ENCODE measurements at regions not wholly inside any gene's neighbourhood (a gene's known extent, or its start where the extent isn't known, plus 50 kb on each side); places are given as distances from the start of the nearest gene placed in this dataset.
"Not testable (repeated sequence)": the region's sequence is repeated elsewhere in the genome, so short reads cannot be mapped to it uniquely, and the experiment has no call there.

DNA sequence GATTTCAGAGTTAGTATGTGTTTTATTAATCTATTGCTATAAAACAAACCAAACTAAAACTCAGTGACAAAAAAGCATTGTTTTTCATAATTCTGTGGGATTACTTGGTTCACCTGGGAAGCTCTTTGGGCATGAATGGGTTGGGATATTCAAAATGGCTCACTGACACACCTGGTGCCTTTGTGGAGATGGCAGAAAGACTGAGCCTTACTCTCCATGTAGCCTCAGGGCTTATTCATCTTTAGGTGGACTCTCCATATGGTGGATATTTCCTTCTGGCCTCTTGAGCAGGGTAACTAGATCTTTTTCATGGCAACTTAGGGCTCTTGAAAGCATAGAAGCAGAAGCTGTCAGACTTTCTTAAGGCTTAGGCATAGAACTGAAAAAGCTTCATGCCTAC, 1102.8 kb upstream of the SEL1L start:
- peak; percentile 3 for DNase-seq

DNA sequence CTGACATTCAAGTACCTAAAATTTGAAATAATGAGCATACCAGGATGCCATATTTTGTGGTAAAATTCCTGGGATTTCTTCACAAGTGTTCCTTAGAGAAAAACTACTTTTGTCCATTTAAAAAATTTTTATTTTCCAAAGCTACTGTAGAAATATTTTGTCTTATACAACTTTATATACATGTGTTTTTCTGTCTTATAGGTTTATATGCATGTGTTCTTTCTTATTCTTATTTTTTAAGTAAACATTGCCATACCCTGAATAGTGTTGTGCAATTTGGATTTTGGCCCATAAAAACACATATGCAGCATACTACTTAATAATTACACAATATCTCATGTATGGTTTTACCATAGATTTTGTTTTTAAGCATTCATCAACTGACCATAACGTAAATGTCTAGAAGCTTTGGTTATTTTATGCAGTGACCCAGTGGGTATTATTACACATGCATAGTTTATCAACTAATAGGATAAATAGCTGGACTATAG, 1107.4 kb upstream of the SEL1L start:
- DNase-seq, result no peak

DNA sequence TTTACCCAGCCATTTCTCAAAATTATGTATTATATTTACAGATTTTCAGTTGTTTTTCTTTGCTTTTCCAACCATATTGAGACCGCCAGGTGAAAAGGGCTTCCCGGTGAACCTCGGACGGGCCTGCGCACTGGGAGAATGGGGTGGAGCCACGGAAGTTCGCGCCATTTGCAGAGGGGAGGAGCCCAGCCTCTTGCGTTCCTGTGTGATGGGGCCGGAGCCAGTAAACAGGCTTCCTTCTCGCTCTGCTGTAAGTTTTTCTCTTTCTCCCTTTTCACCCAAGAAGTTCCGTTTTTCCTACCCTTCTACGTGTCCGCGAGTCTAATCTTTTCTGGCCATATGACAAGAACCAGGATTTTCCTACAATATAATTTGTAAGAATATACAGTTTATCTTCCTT, 1108.8 kb upstream of the SEL1L start:
- DNase-seq, result no peak

DNA sequence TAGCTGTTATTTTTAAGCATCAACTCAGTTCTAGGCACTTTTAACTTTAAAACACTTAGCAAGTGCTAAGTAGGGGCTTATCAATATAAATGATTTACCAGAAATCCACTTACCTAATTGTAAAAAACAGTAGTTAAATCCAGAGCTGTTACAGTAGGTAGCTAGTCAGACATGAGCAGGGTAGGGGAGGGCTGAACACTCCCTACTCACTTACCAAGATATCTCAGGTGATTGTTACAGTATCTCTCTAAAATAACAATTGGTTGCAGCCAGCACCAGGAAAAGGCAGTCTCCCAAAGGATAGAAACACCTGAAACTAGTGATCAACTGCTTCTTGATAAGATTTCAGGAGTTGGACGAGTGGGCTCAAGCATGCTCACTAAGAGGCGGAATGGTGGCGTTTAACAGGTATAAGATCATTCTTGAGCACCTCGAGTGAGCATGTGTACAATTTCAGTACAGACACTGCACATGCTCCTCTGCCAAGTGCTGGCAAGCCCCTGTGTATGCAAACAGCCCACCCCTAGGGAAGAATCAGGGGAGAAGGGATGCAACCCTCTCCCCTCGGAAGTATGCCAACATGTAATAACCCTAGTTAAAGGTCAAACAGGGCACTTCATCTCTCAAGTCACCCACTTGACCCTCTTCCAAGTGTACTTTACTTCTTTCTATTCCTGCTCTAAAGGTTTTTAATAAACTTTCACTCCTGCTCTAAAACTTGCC, 1113.6 kb upstream of the SEL1L start:
- DNase-seq, result no peak

DNA sequence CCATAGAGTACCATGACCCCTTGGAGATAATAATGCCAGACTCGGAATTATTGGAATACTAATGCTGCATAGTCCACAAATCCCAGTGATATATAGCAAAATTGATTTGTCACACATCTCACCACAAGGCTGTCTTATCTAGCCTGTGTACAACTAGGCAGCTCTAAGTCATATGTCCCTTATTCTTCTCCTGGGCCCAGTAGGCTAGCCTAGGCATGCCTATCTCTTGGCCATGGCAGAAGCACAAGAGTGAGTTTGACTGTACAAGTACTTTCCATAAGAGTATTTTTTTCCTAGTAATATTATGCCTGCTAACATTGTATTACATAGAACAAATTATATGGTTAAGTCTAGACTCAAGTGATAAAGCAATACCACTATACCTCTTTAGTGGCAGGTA, 1122.1 kb upstream of the SEL1L start:
- DNase-seq, result no peak

DNA sequence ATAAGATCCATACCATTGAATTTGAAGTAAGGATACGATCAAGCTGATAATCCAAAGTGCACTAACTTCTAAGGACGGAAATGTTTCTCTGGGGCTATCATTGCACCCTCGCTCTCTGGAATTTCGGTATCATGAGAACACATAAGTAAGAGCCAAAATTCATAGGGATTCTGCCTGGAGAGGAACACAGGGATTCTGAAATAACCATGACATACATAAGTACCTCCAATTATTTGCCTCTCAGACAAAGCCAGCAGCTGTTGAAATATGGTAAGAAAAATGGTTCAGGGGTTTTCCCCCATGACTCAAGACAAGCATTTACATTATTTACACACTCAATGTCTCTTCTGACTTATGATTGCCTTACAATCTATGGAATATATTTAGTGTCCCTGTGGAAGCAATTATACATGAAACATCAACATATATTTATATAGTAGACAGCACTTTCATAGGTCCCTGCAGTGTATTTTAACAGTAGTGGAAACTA, 1123.6 kb upstream of the SEL1L start:
- peak; percentile 2 for DNase-seq

DNA sequence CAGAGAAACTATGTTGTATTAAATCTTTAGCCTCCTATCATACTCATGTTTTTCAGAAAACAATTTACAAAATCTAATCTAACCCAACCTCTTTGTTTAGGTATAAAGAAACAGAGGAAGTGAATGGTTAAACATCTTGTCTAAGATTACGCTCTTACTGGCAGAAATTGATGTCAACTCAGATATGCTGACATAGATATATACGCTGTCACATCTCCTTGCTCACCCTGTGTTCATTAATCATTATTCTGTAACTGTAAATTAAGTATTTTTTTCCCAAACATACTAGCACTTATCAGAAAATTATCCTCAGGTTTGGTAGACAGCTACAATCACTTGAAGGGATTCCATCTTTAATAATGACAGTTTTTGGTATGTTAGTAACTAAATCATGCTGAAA, 1127.6 kb upstream of the SEL1L start:
- no peak for DNase-seq

DNA sequence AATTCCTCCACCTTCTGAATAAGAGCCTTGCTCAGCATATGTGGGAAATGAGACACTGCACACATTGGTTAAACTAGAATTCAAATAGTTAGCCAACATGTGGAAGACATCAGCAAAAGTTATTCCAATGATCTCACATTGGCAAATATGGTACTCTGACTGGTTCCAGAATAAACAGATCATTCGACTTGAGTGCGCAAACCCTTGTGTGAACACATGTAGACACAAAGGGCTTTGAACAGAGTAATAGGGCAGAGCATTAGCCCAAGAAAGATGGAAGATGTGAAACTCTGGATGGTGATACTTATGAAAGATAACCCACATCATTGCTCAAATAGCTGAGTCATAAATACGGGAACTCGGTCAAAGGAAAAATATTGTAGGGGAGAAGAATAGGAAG, 1133.4 kb upstream of the SEL1L start:
- DNase-seq, result no peak

DNA sequence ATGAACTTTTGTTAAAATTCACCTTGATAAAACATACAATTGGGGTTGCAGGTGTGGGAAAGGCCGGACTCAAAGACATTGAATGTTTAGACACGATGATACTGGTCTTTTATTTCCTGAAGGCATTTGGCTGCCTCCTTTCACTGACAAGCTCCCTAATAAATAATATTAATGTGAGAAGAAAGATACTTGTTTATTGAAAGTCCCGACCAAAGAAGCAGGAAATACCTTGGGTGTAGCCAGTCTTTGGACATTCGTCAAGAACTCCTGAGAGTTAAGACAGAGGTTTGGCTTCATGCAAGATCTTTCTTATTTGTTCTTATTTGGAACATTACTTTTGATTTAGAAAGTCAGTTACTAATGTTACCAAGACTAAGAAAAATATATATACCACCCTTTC, 1133.8 kb upstream of the SEL1L start:
- no peak for DNase-seq

DNA sequence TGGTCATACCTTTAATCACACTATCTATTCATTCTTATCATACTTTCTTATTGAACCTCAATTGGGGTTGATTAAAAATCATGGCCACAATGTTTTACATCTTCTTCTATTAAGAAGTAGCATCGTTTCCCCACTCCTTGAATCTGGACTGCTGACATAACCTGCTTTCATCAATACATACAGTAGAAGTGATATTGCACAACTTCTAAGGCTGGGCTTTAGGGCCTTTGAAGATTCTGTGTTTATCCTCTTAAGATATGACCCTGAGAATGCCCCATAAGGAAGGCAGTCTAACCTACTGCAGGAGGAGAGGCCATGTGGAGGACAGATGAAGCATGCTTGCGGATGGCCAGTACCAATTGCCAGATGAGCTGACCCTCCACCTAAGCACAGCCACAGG, 1142.8 kb upstream of the SEL1L start:
- no peak for DNase-seq

DNA sequence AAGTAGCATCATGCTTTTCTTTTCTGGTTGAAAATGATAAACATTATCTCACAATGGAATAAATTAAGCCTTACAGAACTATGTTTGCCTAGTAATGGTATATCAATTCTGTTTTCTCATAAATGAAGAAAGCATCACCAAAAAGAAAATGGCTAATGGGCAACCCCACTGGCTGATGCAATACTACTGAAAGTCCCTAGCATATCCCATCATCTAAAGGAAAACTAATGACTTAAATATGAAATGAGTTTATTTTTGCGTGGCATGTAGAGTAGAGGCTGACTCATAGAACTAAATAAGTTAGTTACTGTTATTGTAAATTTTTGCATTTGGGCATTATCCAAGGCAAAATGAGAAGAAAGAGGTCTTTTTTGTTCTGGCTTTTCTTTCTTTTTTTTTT, 1156.3 kb upstream of the SEL1L start:
- DNase-seq, result no peak

DNA sequence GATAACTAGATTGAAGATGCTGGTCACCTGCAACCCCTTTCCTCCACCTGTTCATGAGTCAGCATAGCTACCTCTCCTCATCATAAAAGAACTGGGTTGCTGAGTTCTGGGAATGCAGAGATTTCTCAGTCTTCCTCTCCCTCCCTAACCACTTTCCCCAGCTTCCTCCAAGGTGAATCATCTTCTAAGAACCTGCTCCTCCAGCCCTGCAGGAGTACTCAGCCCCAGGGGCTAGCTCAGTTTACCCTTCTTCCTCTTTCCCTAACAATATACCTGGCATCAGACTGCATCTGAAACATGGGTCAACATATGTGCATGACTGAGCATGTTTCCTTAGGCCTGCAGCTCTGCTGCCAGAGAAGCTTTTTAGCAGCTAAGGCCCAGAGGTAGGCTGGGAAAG, 1157.5 kb upstream of the SEL1L start:
- DNase-seq, result not testable (repeated sequence)

DNA sequence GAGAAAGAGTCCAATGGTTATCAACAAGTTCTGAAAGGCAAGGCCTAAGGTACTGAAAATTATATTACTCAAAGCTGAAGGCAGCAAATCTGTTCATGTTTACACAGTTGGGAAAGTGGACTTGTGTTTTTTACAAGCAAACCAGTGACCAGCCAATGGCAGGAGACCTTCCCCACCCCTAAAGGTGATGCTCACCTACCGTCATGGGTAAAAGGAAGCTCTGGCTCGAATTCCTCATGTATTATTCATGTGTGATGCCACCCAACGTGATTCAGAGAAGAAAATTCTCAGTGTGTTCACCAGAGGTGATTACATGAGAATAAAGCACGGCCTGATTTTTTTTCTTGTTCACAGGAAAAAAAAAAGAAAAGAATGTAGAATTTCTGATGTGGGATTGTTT, 1161.2 kb upstream of the SEL1L start:
- DNase-seq, result no peak

DNA sequence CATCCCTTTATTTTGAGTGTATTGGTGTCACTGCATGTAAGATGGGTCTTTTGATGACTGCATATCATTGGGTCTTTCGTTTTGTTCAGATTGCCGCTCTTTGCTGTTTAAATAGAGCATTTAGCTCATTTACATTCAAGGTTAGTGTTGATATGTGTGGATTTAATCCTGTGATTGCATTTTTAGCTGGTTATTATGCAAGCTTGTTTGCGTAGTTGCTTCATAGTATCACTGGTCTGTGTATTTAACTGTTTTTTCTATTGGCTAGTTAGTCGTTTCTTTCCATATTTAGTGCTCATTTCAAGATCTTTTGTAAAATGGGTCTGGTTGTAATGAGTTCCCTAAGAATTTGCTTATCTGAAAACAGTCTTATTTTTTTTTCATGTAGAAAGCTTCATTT, 1170.6 kb upstream of the SEL1L start:
- no peak for DNase-seq

DNA sequence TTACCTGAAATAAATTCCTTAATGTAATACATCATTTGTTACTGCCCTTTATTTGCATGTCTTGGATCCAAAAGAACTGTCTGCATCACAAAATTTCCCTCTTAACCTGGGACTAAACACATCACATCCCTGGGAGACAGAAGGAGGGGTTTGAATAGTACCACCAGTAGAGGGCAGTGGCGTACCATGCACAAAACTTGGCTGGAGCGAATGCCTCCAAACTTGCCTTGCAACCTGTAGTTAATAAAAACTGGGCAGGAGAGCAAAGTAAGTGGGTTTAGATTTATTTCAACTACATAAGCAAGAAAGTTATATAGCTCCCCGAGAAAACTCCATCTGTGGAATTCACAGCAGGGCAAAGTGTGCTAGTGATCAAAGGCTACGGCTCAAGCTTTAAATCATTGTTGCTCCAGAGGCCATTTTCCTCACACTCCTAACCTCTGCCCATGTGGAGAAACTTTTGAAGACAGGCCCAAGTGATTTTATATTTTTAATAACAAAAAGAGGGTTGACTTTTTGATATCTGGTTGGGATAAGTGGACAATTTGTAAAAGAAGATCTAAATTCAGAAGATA, 1176.7 kb upstream of the SEL1L start:
- peak; percentile 17 for DNase-seq

DNA sequence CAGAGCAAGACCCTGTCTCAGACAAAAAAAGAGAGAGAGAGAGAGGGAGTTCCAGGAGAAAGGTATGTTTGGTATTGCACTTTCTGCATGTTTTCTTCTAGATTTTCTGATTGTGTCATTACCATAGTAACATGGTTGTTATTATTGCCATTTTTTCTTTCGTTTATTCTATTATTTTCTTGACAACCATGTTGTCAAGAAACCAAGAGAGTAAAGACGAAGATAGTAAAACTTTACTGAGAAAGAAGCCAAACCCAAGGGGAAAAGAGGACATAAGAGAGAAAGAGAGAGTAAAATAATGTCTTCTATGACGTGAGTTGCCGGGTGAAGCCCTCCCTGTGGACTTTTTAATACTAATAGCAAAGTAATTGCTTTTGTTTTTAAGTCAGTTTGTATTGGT, 1186.0 kb upstream of the SEL1L start:
- DNase-seq, result no peak

DNA sequence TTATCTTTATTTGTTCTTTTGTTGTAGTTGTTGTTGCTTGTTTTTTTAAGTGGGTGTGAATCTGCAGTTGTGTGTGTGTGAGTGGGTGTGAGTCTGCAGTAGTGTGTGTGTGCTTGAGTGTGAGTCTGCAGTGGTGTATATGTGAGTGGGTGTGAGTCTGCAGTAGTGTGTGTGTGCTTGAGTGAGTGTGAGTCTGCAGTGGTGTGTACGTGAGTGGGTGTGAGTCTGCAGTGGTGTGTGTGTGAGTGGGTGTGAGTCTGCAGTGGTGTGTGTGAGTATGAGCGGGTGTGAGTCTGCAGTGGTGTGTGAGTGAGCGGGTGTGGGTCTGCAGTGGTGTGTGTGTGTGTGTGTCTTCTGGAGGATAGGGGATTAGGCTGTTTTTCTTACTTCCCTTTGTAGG, 1186.8 kb upstream of the SEL1L start:
- no peak for DNase-seq

DNA sequence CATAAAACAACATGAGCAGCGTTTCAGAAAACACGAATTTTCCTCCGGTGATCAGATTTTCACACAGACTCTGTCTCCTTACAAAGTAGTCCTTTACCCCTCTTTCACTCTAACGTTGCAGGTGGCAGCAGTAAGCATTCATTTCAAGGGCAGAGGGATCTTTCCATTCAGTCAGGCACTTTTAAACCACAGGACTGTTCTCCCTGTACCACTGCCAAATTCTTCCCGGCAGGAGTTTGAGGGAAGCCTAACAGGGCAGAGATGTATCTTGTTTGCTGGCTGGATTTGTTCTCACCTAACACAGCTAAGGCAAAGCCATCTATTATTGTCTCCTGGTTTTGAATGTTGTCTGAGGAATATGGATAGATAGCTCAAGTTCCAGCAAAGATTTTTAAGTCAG, 1187.3 kb upstream of the SEL1L start:
- DNase-seq, result no peak

DNA sequence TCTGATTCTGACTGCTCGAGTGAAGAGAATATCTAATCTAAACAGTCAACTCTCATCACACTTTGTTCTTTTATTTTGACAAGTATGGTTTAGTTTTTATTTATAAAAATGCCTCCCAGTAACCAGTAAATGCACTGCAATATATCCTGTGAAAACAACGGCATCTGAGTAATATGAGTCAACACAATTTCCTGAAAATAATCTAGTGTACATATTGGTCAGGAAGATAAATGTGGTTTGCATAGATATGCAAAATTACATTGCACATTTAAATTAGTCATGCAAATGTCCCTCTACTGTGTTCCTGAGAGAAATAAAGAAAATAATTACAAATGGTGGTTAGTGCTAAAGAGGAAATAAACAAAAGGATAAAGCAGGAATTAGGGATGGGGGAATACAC, 1190.7 kb upstream of the SEL1L start:
- no peak for DNase-seq

DNA sequence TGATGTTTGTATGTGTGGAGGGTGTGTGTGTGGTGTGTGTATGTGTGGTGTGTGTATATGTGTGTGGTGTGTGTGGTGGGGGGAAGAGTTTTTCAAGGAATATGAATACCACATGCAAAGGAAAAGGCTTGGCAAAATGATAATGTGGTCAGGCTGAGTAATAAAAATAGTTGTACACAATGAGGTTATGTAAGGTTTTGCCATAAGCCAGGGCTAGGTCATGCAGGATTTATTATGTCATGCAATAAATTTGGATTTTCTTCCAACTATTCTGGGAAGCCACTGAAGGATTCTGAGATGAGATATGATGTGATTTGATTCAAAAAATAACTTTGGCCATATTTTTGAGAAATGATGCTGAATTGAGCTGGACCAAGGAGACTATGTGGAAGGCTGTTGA, 1191.6 kb upstream of the SEL1L start:
- DNase-seq, result no peak

DNA sequence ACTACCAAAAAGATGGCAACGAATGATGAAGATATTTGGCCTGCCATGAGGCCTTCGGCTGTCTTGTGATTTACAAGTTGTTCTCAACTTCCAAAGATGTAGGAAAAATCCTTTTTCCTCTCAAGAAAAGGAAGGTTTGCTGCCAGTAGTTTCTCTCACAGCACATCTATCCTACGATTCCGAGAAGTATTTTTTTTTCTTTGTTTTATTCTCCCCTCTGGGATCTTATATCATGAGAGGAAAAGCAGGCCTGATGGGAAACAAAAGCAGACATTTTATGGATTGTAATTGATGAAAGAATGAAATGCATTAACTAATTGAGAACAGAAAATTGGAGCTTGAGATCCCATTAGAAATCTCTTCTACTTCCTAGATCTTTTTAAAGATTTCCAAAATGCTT, 1197.9 kb upstream of the SEL1L start:
- DNase-seq, result no peak

DNA sequence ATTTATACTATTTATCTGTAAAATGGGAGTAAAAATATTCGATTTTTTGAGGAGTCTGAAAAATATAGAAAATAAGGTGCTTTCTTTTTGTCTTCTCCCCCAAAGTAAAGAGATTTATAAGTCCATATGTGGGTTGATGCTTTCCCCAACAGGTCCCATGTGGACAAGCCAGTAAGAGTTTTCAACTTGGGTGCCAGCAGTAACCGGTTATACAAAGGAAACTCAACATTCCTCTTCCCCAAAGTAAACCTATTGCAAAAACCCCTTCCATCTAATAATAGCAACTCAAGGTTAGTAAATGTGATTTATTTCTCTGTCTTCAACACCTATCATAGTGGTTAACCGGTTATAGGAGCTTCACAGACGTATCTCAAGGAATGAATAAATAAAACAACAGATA, 1206.9 kb upstream of the SEL1L start:
- DNase-seq, result no peak

DNA sequence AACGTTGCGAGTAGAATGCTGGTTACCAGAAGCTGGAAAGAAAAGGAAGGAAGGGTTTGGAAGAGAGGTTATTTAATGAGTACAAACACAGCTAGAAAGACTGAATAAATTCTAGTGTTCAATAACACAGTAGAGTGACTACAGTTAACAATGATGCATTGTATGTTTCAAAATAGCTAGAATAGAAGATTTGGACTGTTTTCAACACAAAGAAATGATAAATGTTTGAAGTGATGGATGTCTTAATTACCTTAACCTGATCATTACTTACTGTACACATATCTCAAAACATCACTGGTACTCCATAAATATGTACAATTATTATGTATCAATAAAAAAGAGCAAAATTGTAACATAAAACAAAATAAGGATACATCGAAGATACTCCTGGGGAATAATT, 1221.8 kb upstream of the SEL1L start:
- DNase-seq, result no peak

DNA sequence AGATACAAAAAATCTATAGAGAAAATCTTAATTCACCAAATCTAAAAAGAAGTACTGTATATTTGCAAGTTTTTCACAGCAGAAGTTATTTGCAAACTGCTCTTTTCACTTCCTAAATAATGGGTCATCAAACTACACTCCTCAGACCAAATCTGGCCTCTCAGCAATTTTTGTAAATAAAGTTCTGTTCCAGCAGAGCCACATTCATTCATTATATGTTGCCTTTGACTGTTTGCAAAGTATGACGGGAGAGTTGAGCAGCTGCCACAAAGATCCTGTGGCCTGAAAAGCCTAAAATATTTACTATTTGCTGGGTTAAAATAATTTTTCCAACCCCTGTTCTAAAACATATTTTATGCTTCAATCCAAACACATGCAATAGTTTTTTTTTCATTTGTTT, 1222.3 kb upstream of the SEL1L start:
- DNase-seq, result no peak

DNA sequence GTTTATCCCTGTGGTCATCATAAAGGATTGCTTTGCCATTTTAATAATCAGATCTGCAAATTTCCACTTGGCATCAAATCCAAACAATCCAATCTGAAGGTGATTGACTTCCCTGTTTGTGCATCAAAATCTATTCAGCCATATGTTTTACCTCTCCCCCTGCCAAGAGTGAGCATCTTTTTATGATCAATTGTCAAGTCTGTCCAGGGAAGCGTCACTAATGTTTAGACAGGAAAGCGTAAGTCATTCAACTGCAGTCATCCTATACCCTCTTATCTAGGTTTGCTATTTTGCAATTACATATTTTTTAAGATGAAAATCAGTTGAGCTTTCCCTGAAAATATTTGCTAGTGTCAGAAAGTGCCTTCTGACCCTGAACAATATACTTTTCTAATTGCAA, 1224.1 kb upstream of the SEL1L start:
- peak; percentile 74 for DNase-seq

All from NCI-H146 (cell line).